ENCODE measurements at regions not wholly inside any gene's neighbourhood (a gene's known extent, or its start where the extent isn't known, plus 50 kb on each side); places are given as distances from the start of the nearest gene placed in this dataset.

DNA sequence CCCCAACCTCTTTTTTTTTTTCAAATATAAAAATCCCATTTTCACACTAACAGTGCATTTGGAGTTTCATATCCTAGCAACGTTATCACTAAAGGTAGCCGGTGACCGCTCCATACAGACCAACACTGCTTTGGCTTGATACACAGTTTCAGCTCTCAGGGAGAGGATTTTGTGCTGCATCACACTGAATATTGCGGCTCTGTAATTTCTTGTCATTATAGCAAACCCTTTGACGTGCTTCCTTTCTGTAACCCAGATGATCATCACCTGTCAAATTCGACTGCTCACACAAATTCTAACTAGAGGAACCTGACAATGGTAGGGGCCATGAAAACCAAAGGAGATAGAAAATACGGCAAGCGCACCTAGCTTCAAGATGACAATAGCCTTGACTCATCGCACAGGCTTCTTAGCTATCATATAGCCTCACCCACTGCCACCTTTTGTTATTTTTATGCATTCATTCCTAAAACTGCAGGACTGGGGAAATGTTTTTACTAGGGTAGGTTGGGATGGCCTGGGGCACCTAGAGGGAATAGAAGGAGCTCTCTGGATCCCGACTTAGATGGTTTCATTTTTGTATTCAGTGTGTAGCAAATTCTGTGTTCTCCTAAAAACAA, 582.9 kb upstream of the PIK3C3 start:
- TF ChIP-seq EZH2 (IDR thresholded peaks at IDR 0.05; ENCODE audit: borderline replicate concordance, low read length) = no peak
- TF ChIP-seq, protein P1, sequence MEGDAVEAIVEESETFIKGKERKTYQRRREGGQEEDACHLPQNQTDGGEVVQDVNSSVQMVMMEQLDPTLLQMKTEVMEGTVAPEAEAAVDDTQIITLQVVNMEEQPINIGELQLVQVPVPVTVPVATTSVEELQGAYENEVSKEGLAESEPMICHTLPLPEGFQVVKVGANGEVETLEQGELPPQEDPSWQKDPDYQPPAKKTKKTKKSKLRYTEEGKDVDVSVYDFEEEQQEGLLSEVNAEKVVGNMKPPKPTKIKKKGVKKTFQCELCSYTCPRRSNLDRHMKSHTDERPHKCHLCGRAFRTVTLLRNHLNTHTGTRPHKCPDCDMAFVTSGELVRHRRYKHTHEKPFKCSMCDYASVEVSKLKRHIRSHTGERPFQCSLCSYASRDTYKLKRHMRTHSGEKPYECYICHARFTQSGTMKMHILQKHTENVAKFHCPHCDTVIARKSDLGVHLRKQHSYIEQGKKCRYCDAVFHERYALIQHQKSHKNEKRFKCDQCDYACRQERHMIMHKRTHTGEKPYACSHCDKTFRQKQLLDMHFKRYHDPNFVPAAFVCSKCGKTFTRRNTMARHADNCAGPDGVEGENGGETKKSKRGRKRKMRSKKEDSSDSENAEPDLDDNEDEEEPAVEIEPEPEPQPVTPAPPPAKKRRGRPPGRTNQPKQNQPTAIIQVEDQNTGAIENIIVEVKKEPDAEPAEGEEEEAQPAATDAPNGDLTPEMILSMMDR (conservative IDR thresholded peaks at IDR 0.05 in 1 of 2, IDR thresholded peaks at IDR 0.05 in 1 of 2; ENCODE audit: extremely low read depth in 1 of 2, insufficient read depth in 1 of 2, low read depth in 1 of 2, low read length in 2 of 2) = no peak
